CD8-positive, alpha-beta memory T cell (primary cell): ENCODE measurements at regions not wholly inside any gene's neighbourhood (a gene's known extent, or its start where the extent isn't known, plus 50 kb on each side); places are given as distances from the start of the nearest gene placed in this dataset.

ENCODE experiments used
- CTCF ChIA-PET: fragments of 350-600 bp; sonication (Branson Sonifier 250); formaldehyde crosslinking; loops from one replicate; lab custom pipeline; 2021; ENCODE audit warnings: antibody characterized with exemption; lab: Charles Lee
- POLR2A ChIA-PET: fragments of 350-600 bp; sonication (Branson Sonifier 250); formaldehyde crosslinking; loops from one replicate; lab custom pipeline; 2021; ENCODE audit warnings: antibody characterized with exemption; lab: Charles Lee
- DNase-seq, 5 donors: peaks; one replicate each; pipeline versions ENCODE4 v3.0.0 to v3.0.0-alpha.2; 2020 to 2022; ENCODE audit warnings: mixed read lengths in 1 of 5
- H3K27ac ChIP-seq: one replicate; pipeline ENCODE4 v1.7.0; 2013; ENCODE audit warnings: low read depth, mild to moderate bottlenecking, low read length, moderate library complexity
- H3K27me3 ChIP-seq: 2 replicates; pipeline ENCODE4 v1.7.0; 2013; ENCODE audit warnings: low read length, mild to moderate bottlenecking; ENCODE audit not compliant: insufficient read depth, poor library complexity, severe bottlenecking
- H3K36me3 ChIP-seq: 2 replicates; pipeline ENCODE4 v1.7.0; 2013; ENCODE audit warnings: mild to moderate bottlenecking, low read length, moderate library complexity; ENCODE audit not compliant: insufficient read depth
- H3K4me1 ChIP-seq: 2 replicates; pipeline ENCODE4 v1.7.0; 2013; ENCODE audit warnings: mild to moderate bottlenecking, low read length, moderate library complexity; ENCODE audit not compliant: insufficient read depth
- H3K4me3 ChIP-seq: 2 replicates; pipeline ENCODE4 v1.7.0; 2013; ENCODE audit warnings: mild to moderate bottlenecking, low read length
- H3K9me3 ChIP-seq: 2 replicates; pipeline ENCODE4 v1.7.0; 2013; ENCODE audit warnings: mild to moderate bottlenecking, low read length
- H3K27ac Mint-ChIP-seq, 8 donors: one replicate each; pipeline ENCODE4 v1.8.0; 2020 to 2021; ENCODE audit warnings: mixed read lengths in 8 of 8, mild to moderate bottlenecking in 6 of 8, inconsistent platforms in 3 of 8, moderate library complexity in 3 of 8
- H3K27me3 Mint-ChIP-seq, 2 donors: one replicate each; pipeline ENCODE4 v1.8.0; 2020 to 2021; ENCODE audit warnings: mixed read lengths in 2 of 2, mild to moderate bottlenecking in 1 of 2, moderate library complexity in 1 of 2
- H3K36me3 Mint-ChIP-seq, 3 donors: one replicate each; pipeline ENCODE4 v1.8.0; 2020 to 2021; ENCODE audit warnings: mixed read lengths in 3 of 3, inconsistent platforms in 1 of 3, mild to moderate bottlenecking in 1 of 3
- H3K4me1 Mint-ChIP-seq, 3 donors: one replicate each; pipeline ENCODE4 v1.8.0; 2020 to 2021; ENCODE audit warnings: mixed read lengths in 3 of 3, inconsistent platforms in 1 of 3, mild to moderate bottlenecking in 1 of 3
- H3K4me3 Mint-ChIP-seq, 7 donors: one replicate each; pipeline ENCODE4 v1.8.0; 2020 to 2021; ENCODE audit warnings: mixed read lengths in 7 of 7, mild to moderate bottlenecking in 6 of 7, moderate library complexity in 4 of 7, inconsistent platforms in 2 of 7
- H3K9me3 Mint-ChIP-seq, 5 donors: one replicate each; pipeline ENCODE4 v1.8.0; 2020 to 2022; ENCODE audit warnings: mixed read lengths in 5 of 5, mild to moderate bottlenecking in 3 of 5, moderate library complexity in 2 of 5, inconsistent platforms in 1 of 5

GRCh38 chr3:147540921-147541320, 131.8 kb downstream of the ZIC1 start:
- H3K27me3 ChIP-seq, result no peaks in the 10 kb centered on the region
- no peaks in the 10 kb centered on the region for H3K27me3 Mint-ChIP-seq
- no peak overlapping the region for H3K4me3 Mint-ChIP-seq
- no peak overlapping the region for H3K27ac ChIP-seq
- no peaks in the 10 kb centered on the region for H3K4me1 Mint-ChIP-seq
- no peak overlapping the region for H3K27ac Mint-ChIP-seq
- H3K9me3 Mint-ChIP-seq, result peaks cover 21 to 39% (median 23%) of the 10 kb centered on the region in 5 donors
- ChIA-PET CTCF (no interaction called here), POLR2A (no interaction called here)
- H3K36me3 ChIP-seq, result no peaks in the 10 kb centered on the region
- H3K36me3 Mint-ChIP-seq, result no peaks in the 10 kb centered on the region
- no peak for DNase-seq
- no peaks in the 10 kb centered on the region for H3K9me3 ChIP-seq
- no peaks in the 10 kb centered on the region for H3K4me1 ChIP-seq
- H3K4me3 ChIP-seq, result no peak overlapping the region

DNA sequence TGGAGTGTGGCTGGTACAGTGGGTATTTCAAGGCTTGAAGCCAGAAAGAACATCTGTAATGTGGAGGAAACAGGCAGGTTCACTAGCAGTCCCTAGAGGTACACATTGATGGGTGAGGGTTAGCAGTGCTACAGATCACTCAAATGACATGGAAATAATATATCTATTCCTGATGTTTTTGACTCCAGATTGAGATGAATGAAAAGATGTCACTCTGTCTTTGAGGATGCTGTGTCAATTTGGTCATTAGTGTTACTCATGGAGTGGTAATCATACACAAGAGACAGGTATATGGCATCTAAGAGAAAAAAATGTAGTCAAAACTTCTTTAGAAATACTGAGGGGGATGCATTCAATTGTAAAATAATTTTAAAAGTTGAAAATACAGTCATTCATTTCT, 135.1 kb downstream of the ZIC1 start:
- CTCF ChIA-PET, result no interaction called here
- Mint-ChIP-seq H3K9me3 (peaks cover 15 to 38% (median 21%) of the 10 kb centered on the region in 5 donors), H3K36me3 (no peaks in the 10 kb centered on the region), H3K27ac (no peak overlapping the region), H3K4me1 (no peaks in the 10 kb centered on the region), H3K4me3 (no peak overlapping the region), H3K27me3 (no peaks in the 10 kb centered on the region)
- POLR2A ChIA-PET, result no interaction called here
- Histone ChIP-seq H3K27me3 (no peaks in the 10 kb centered on the region), H3K36me3 (no peaks in the 10 kb centered on the region), H3K9me3 (no peaks in the 10 kb centered on the region), H3K27ac (no peak overlapping the region), H3K4me1 (no peaks in the 10 kb centered on the region), H3K4me3 (no peak overlapping the region)
- DNase-seq, result no peak

DNA sequence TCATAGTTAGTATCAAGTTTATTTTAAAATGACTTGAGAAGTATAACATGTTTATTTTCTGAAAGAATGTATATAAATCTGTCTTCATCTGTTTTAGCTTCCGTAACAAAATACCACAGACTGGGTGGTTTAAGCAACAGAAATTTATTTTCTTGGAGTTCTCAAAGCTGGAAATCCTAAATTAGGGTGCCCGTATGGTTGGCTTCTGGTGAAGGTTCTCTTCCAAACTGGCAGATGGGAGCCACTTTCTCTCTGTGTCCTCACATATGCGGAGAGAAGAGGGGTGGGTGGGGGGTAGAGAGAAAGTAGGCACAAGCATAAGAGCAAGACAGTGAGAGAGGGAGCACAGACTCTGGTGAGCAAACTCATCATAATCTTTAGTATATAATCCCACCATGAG, 142.3 kb downstream of the ZIC1 start:
- ChIA-PET CTCF (no interaction called here), POLR2A (no interaction called here)
- Histone ChIP-seq H3K27ac (no peak overlapping the region), H3K9me3 (no peaks in the 10 kb centered on the region), H3K4me3 (no peak overlapping the region), H3K27me3 (no peaks in the 10 kb centered on the region), H3K36me3 (no peaks in the 10 kb centered on the region), H3K4me1 (no peaks in the 10 kb centered on the region)
- Mint-ChIP-seq H3K9me3 (peaks cover 4 to 11% (median 5%) of the 10 kb centered on the region in 5 donors), H3K4me3 (no peak overlapping the region), H3K27ac (no peak overlapping the region), H3K4me1 (no peaks in the 10 kb centered on the region), H3K36me3 (no peaks in the 10 kb centered on the region), H3K27me3 (no peaks in the 10 kb centered on the region)
- no peak for DNase-seq

- H3K27me3 ChIP-seq, result no peaks in the 10 kb centered on the region
- H3K27ac ChIP-seq, result no peak overlapping the region
- H3K27ac Mint-ChIP-seq, result no peak overlapping the region
- H3K36me3 ChIP-seq, result no peaks in the 10 kb centered on the region
- DNase-seq, result no peak
- H3K4me3 ChIP-seq, result no peak overlapping the region
- H3K4me3 Mint-ChIP-seq, result no peak overlapping the region
- H3K4me1 ChIP-seq, result no peaks in the 10 kb centered on the region
- H3K27me3 Mint-ChIP-seq, result no peaks in the 10 kb centered on the region
- H3K9me3 Mint-ChIP-seq, result peaks cover 3 to 10% (median 5%) of the 10 kb centered on the region in 5 donors
- ChIA-PET CTCF (no interaction called here), POLR2A (no interaction called here)
- no peaks in the 10 kb centered on the region for H3K4me1 Mint-ChIP-seq
- H3K9me3 ChIP-seq, result no peaks in the 10 kb centered on the region
- H3K36me3 Mint-ChIP-seq, result no peaks in the 10 kb centered on the region
Measured at GRCh38 chr3:147554332-147554731, 145.2 kb downstream of the ZIC1 start.

GRCh38 chr3:147572970-147573340, 163.8 kb downstream of the ZIC1 start:
- Mint-ChIP-seq H3K4me1 (no peaks in the 10 kb centered on the region), H3K27me3 (no peaks in the 10 kb centered on the region)
- CTCF ChIA-PET, result no interaction called here

GRCh38 chr3:147574621-147575020, 165.5 kb downstream of the ZIC1 start:
- no peaks in the 10 kb centered on the region for H3K36me3 Mint-ChIP-seq
- H3K4me1 Mint-ChIP-seq, result no peaks in the 10 kb centered on the region
- Histone ChIP-seq H3K27me3 (no peaks in the 10 kb centered on the region), H3K4me1 (no peaks in the 10 kb centered on the region), H3K27ac (no peak overlapping the region), H3K4me3 (no peak overlapping the region), H3K9me3 (no peaks in the 10 kb centered on the region), H3K36me3 (no peaks in the 10 kb centered on the region)
- ChIA-PET POLR2A (no interaction called here), CTCF (no interaction called here)
- H3K9me3 Mint-ChIP-seq, result peaks cover 6 to 37% (median 17%) of the 10 kb centered on the region in 5 donors
- H3K27me3 Mint-ChIP-seq, result no peaks in the 10 kb centered on the region
- no peak overlapping the region for H3K4me3 Mint-ChIP-seq
- no peak for DNase-seq
- H3K27ac Mint-ChIP-seq, result no peak overlapping the region

More at GRCh38 chr3:147572970-147573340, 163.8 kb downstream of the ZIC1 start:
- H3K27me3 ChIP-seq, result no peaks in the 10 kb centered on the region
- Mint-ChIP-seq H3K9me3 (peaks cover 7 to 25% (median 16%) of the 10 kb centered on the region in 5 donors), H3K36me3 (no peaks in the 10 kb centered on the region), H3K27ac (no peak overlapping the region), H3K4me3 (no peak overlapping the region)
- no peaks in the 10 kb centered on the region for H3K4me1 ChIP-seq
- no peaks in the 10 kb centered on the region for H3K9me3 ChIP-seq
- DNase-seq, result no peak
- no peaks in the 10 kb centered on the region for H3K36me3 ChIP-seq
- no peak overlapping the region for H3K4me3 ChIP-seq
- POLR2A ChIA-PET, result no interaction called here
- no peak overlapping the region for H3K27ac ChIP-seq

- ChIA-PET POLR2A (no interaction called here), CTCF (no interaction called here)
- Histone ChIP-seq H3K27ac (no peak overlapping the region), H3K27me3 (no peaks in the 10 kb centered on the region), H3K9me3 (no peaks in the 10 kb centered on the region), H3K4me3 (no peak overlapping the region), H3K36me3 (no peaks in the 10 kb centered on the region), H3K4me1 (no peaks in the 10 kb centered on the region)
- DNase-seq, result no peak
- no peaks in the 10 kb centered on the region for H3K36me3 Mint-ChIP-seq
- no peak overlapping the region for H3K4me3 Mint-ChIP-seq
- H3K27me3 Mint-ChIP-seq, result no peaks in the 10 kb centered on the region
- H3K27ac Mint-ChIP-seq, result no peak overlapping the region
- peaks cover 6 to 37% (median 18%) of the 10 kb centered on the region in 5 donors for H3K9me3 Mint-ChIP-seq
- H3K4me1 Mint-ChIP-seq, result no peaks in the 10 kb centered on the region
Measured at GRCh38 chr3:147575391-147575790, 166.2 kb downstream of the ZIC1 start.

DNA sequence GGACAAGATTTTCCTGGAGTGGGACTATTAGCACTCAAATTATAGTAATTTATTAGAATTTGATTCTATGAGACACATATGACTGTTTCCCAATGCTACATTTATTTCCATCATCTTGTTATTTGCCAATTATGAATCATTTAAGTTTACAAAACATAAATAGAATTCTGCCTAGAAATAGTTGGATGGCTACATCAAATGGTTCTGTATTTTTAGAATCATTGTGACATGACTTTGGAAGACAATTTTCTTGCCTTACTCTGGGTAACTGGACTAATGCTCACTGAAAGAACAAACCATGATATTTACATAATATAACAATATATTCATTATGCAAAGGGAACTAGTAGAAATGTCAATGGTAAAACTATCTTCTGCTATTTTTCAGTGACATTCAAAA, 173.5 kb downstream of the ZIC1 start:
- no peaks in the 10 kb centered on the region for H3K4me1 Mint-ChIP-seq
- no peaks in the 10 kb centered on the region for H3K36me3 Mint-ChIP-seq
- no peak for DNase-seq
- H3K9me3 Mint-ChIP-seq, result peaks cover 0 to 28% (median 8%) of the 10 kb centered on the region in 5 donors
- no peaks in the 10 kb centered on the region for H3K27me3 Mint-ChIP-seq
- H3K9me3 ChIP-seq, result no peaks in the 10 kb centered on the region
- H3K27me3 ChIP-seq, result no peaks in the 10 kb centered on the region
- H3K4me3 Mint-ChIP-seq, result no peak overlapping the region
- no peaks in the 10 kb centered on the region for H3K4me1 ChIP-seq
- ChIA-PET CTCF (no interaction called here), POLR2A (no interaction called here)
- H3K4me3 ChIP-seq, result no peak overlapping the region
- no peak overlapping the region for H3K27ac ChIP-seq
- H3K27ac Mint-ChIP-seq, result no peak overlapping the region
- no peaks in the 10 kb centered on the region for H3K36me3 ChIP-seq

DNA sequence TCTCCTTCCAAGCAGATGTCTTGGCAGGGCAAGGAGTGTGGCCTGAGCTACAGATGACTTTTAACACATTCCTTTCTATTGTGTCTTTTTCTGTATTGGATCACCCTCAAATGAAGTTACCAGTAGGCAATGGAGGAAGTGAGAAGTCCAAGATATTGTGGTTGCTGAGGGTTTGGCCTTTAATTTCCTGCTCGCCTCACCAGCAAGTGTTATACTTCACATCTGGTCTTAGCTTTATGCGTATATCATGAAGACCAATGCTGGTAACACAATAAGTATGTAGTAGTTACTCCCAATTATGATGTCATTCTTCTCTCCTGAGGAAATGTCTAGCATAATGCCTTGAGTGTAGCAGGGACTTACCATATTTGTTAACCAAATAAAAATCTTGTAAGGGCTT, 179.9 kb downstream of the ZIC1 start:
- Mint-ChIP-seq H3K36me3 (no peaks in the 10 kb centered on the region), H3K27me3 (no peaks in the 10 kb centered on the region), H3K4me3 (no peak overlapping the region), H3K4me1 (no peaks in the 10 kb centered on the region), H3K27ac (no peak overlapping the region), H3K9me3 (peaks cover 0 to 7% (median 4%) of the 10 kb centered on the region in 5 donors)
- H3K4me3 ChIP-seq, result no peak overlapping the region
- no peaks in the 10 kb centered on the region for H3K27me3 ChIP-seq
- POLR2A ChIA-PET, result no interaction called here
- CTCF ChIA-PET, result no interaction called here
- no peaks in the 10 kb centered on the region for H3K9me3 ChIP-seq
- no peaks in the 10 kb centered on the region for H3K4me1 ChIP-seq
- H3K36me3 ChIP-seq, result no peaks in the 10 kb centered on the region
- H3K27ac ChIP-seq, result no peak overlapping the region
- no peak for DNase-seq
